ENCODE measurements at regions not wholly inside any gene's neighbourhood (a gene's known extent, or its start where the extent isn't known, plus 50 kb on each side); places are given as distances from the start of the nearest gene placed in this dataset.

- no peak for TF ChIP-seq CTCF (IDR thresholded peaks at IDR 0.05)
- no peak for TF ChIP-seq POLR2AphosphoS5 (IDR thresholded peaks at IDR 0.05)
These were observed 90.0 kb downstream of the NPTX2 start for GRCh38 chr7:98707076-98707475.
